Fibroblast of skin of back (primary cell): ENCODE measurements at regions not wholly inside any gene's neighbourhood (a gene's known extent, or its start where the extent isn't known, plus 50 kb on each side); places are given as distances from the start of the nearest gene placed in this dataset.

Experiments used
- DNase-seq: peaks from one replicate; pipeline ENCODE4 v3.0.0-alpha.2; 2013

- no peak for DNase-seq
Measured at GRCh38 chr6:21523652-21524051, 69.9 kb upstream of the SOX4 start.

- DNase-seq, result no peak
Measured at GRCh38 chr6:21524201-21524600, 69.3 kb upstream of the SOX4 start.

- no peak for DNase-seq
Measured at GRCh38 chr6:21526974-21527373, 66.6 kb upstream of the SOX4 start.

- no peak for DNase-seq
Measured at GRCh38 chr6:21527731-21528130, 65.8 kb upstream of the SOX4 start.

- DNase-seq, result no peak
Measured at GRCh38 chr6:21529431-21529830, 64.1 kb upstream of the SOX4 start.

GRCh38 chr6:21531393-21531792 is 62.2 kb upstream of the SOX4 start:
- no peak for DNase-seq

GRCh38 chr6:21533678-21534077 is 59.9 kb upstream of the SOX4 start:
- DNase-seq, result peak; percentile 24

GRCh38 chr6:21536280-21536766 is 57.2 kb upstream of the SOX4 start:
- no peak for DNase-seq

- no peak for DNase-seq
Measured at GRCh38 chr6:21537637-21538036, 55.9 kb upstream of the SOX4 start.

- no peak for DNase-seq
Measured at GRCh38 chr6:21538186-21538798, 55.3 kb upstream of the SOX4 start.

- DNase-seq, result no peak
Measured at GRCh38 chr6:21539621-21540100, 53.9 kb upstream of the SOX4 start.
